ENCODE measurements at regions not wholly inside any gene's neighbourhood (a gene's known extent, or its start where the extent isn't known, plus 50 kb on each side); places are given as distances from the start of the nearest gene placed in this dataset.

GRCh38 chr10:4312051-4312835, 513.8 kb upstream of the AKR1E2 start:
- no peak for TF ChIP-seq CTCF (conservative IDR thresholded peaks at IDR 0.05; ENCODE audit: low read depth, low read length)

GRCh38 chr10:4310172-4310571, 515.8 kb upstream of the AKR1E2 start:
- no peak for DNase-seq (ENCODE audit: low read depth)
- no peak overlapping the region for H3K4me3 ChIP-seq (ENCODE audit: low read depth, low read length)
- no peak for TF ChIP-seq CTCF (conservative IDR thresholded peaks at IDR 0.05; ENCODE audit: low read depth, low read length)

More at GRCh38 chr10:4312051-4312835, 513.8 kb upstream of the AKR1E2 start:
- H3K4me3 ChIP-seq (ENCODE audit: low read depth, low read length) = no peak overlapping the region
- no peak for DNase-seq (ENCODE audit: low read depth)

- no peak overlapping the region for H3K4me3 ChIP-seq (ENCODE audit: low read depth, low read length)
- TF ChIP-seq CTCF (conservative IDR thresholded peaks at IDR 0.05; ENCODE audit: low read depth, low read length) = no peak
- no peak for DNase-seq (ENCODE audit: low read depth)
Measured at GRCh38 chr10:4307910-4308309, 518.1 kb upstream of the AKR1E2 start.

- DNase-seq (ENCODE audit: low read depth) = no peak
- no peak overlapping the region for H3K4me3 ChIP-seq (ENCODE audit: low read depth, low read length)
- TF ChIP-seq CTCF (conservative IDR thresholded peaks at IDR 0.05; ENCODE audit: low read depth, low read length) = no peak
Measured at GRCh38 chr10:4306871-4307270, 519.1 kb upstream of the AKR1E2 start.

- TF ChIP-seq CTCF (conservative IDR thresholded peaks at IDR 0.05; ENCODE audit: low read depth, low read length) = no peak
- no peak for DNase-seq (ENCODE audit: low read depth)
- no peak overlapping the region for H3K4me3 ChIP-seq (ENCODE audit: low read depth, low read length)
Measured at GRCh38 chr10:4303045-4303444, 518.0 kb upstream of the KLF6 start.

- no peak for TF ChIP-seq CTCF (conservative IDR thresholded peaks at IDR 0.05; ENCODE audit: low read depth, low read length)
- no peak for DNase-seq (ENCODE audit: low read depth)
- no peak overlapping the region for H3K4me3 ChIP-seq (ENCODE audit: low read depth, low read length)
Measured at GRCh38 chr10:4301291-4302045, 516.5 kb upstream of the KLF6 start.
